GM19238 (cell line): ENCODE measurements at regions not wholly inside any gene's neighbourhood (a gene's known extent, or its start where the extent isn't known, plus 50 kb on each side); places are given as distances from the start of the nearest gene placed in this dataset.
A peak's percentile ranks its signal among the peaks of the same experiment; 100 is the strongest.

Source experiments
- DNase-seq: peaks from one replicate; pipeline ENCODE4 v3.0.0; 2011; ENCODE audit warnings: low spot score; ENCODE audit not compliant: insufficient read length

GRCh38 chr17:79160980-79161636, 86.5 kb downstream of the ENGASE start:
- DNase-seq, result peak; percentile 48

GRCh38 chr17:79159926-79160325, 85.3 kb downstream of the ENGASE start:
- DNase-seq, result no peak

GRCh38 chr17:79159471-79159870, 84.8 kb downstream of the ENGASE start:
- DNase-seq, result no peak

- no peak for DNase-seq
These were observed 82.0 kb downstream of the ENGASE start for GRCh38 chr17:79156463-79157095.

- no peak for DNase-seq
These were observed 81.1 kb downstream of the ENGASE start for GRCh38 chr17:79155701-79156100.

GRCh38 chr17:79154951-79155585, 80.4 kb downstream of the ENGASE start:
- no peak for DNase-seq

- DNase-seq, result no peak
These were observed 79.8 kb downstream of the ENGASE start for GRCh38 chr17:79154446-79154845.

- no peak for DNase-seq
These were observed 78.9 kb downstream of the ENGASE start for GRCh38 chr17:79153367-79154130.

GRCh38 chr17:79152636-79153035, 78.0 kb downstream of the ENGASE start:
- DNase-seq, result no peak

- no peak for DNase-seq
These were observed 77.5 kb downstream of the ENGASE start for GRCh38 chr17:79152110-79152509.

- DNase-seq, result no peak
These were observed 76.2 kb downstream of the ENGASE start for GRCh38 chr17:79150799-79151198.

- DNase-seq, result no peak
These were observed 75.6 kb downstream of the ENGASE start for GRCh38 chr17:79150035-79150733.

- DNase-seq, result no peak
These were observed 74.0 kb downstream of the ENGASE start for GRCh38 chr17:79148584-79148983.

- no peak for DNase-seq
These were observed 73.3 kb downstream of the ENGASE start for GRCh38 chr17:79147746-79148506.

- no peak for DNase-seq
These were observed 71.9 kb downstream of the ENGASE start for GRCh38 chr17:79146562-79146961.

GRCh38 chr17:79145548-79145947, 70.9 kb downstream of the ENGASE start:
- DNase-seq, result no peak

GRCh38 chr17:79144133-79144532, 69.5 kb downstream of the ENGASE start:
- no peak for DNase-seq

GRCh38 chr17:79142375-79142774, 67.8 kb downstream of the ENGASE start:
- DNase-seq, result no peak

GRCh38 chr17:79141578-79142355, 67.1 kb downstream of the ENGASE start:
- no peak for DNase-seq

- DNase-seq, result no peak
These were observed 64.2 kb downstream of the ENGASE start for GRCh38 chr17:79138826-79139225.
